Suprapubic skin (tissue), 4 donors: ENCODE measurements at regions not wholly inside any gene's neighbourhood (a gene's known extent, or its start where the extent isn't known, plus 50 kb on each side); places are given as distances from the start of the nearest gene placed in this dataset.

Source experiments
- DNase-seq, 2 donors: peaks; one replicate each; pipeline ENCODE4 v3.0.0-alpha.2; 2019; ENCODE audit warnings: low spot score in 2 of 2
- H3K27ac ChIP-seq: fragments of 200-600 bp; sonication (generic); one replicate; pipeline ENCODE4 v1.5.1; 2019
- H3K27me3 ChIP-seq: fragments of 200-600 bp; sonication (generic); one replicate; pipeline ENCODE4 v1.5.1; 2019
- H3K36me3 ChIP-seq: fragments of 200-600 bp; sonication (generic); one replicate; pipeline ENCODE4 v1.5.1; 2019
- H3K4me1 ChIP-seq: fragments of 200-600 bp; sonication (generic); one replicate; pipeline ENCODE4 v1.5.1; 2019
- H3K4me3 ChIP-seq: fragments of 200-600 bp; sonication (generic); one replicate; pipeline ENCODE4 v1.5.1; 2019; ENCODE audit warnings: mild to moderate bottlenecking
- H3K9me3 ChIP-seq: fragments of 200-600 bp; sonication (generic); one replicate; pipeline ENCODE4 v1.5.1; 2019
- EP300 ChIP-seq: sonication (generic); formaldehyde crosslinking; IDR thresholded peaks from one replicate; pipeline ENCODE4 v1.6.1; 2017; ENCODE audit warnings: antibody characterized with exemption
- POLR2A ChIP-seq, 2 donors: fragments of 450-650 bp; IDR thresholded peaks; one replicate each; pipeline ENCODE4 v1.6.1; 2017; ENCODE audit warnings: antibody characterized with exemption in 2 of 2, mild to moderate bottlenecking in 2 of 2, moderate library complexity in 2 of 2
- POLR2AphosphoS5 ChIP-seq, 3 donors: sonication (generic); formaldehyde crosslinking; IDR thresholded peaks; one replicate each; pipeline ENCODE4 v1.6.1; 2017; ENCODE audit warnings: antibody characterized with exemption in 3 of 3
- WGBS: methylation state at CpG from one replicate; pipeline ENCODE4 v1.1.5; 2018; 5-methylcytosine and 5-hydroxymethylcytosine counted together
- TF ChIP-seq, protein P1 (sequence below), 2 donors: fragments of 200-600 bp in 1 of 2; fragments of 450-650 bp in 1 of 2; sonication (generic) in 1 of 2; IDR thresholded peaks; one replicate each; pipeline ENCODE4 v1.5.1; 2016 to 2019; ENCODE audit warnings: antibody characterized with exemption in 2 of 2, mild to moderate bottlenecking in 1 of 2, moderate library complexity in 1 of 2

DNA sequence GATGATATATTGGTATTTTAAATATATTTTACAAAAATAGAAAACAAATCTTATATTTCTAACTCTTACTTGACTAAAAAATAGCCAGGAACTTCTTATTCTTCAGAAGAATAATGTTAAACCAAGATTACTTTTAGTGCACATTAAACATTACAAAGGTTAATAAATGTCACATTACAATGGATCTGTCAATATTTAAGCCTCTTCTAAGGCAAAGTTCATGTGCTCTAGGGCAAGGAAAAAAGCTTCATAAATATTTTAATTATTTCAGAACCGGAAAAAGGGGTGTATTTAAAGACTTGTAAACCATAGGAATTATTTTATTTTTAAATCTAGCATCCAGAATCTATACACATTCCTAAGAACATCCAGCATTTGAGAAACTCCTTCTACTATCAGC lies 166.9 kb upstream of the ROBO2 start:
- no peak for DNase-seq
- Histone ChIP-seq H3K27me3 (no peaks in the 10 kb centered on the region), H3K4me3 (no peak overlapping the region), H3K36me3 (no peaks in the 10 kb centered on the region), H3K4me1 (no peaks in the 10 kb centered on the region), H3K27ac (no peak overlapping the region), H3K9me3 (no peaks in the 10 kb centered on the region)
- TF ChIP-seq EP300 = no peak
- TF ChIP-seq POLR2A (IDR thresholded peaks at IDR 0.05) = no peak
- TF ChIP-seq, protein P1, sequence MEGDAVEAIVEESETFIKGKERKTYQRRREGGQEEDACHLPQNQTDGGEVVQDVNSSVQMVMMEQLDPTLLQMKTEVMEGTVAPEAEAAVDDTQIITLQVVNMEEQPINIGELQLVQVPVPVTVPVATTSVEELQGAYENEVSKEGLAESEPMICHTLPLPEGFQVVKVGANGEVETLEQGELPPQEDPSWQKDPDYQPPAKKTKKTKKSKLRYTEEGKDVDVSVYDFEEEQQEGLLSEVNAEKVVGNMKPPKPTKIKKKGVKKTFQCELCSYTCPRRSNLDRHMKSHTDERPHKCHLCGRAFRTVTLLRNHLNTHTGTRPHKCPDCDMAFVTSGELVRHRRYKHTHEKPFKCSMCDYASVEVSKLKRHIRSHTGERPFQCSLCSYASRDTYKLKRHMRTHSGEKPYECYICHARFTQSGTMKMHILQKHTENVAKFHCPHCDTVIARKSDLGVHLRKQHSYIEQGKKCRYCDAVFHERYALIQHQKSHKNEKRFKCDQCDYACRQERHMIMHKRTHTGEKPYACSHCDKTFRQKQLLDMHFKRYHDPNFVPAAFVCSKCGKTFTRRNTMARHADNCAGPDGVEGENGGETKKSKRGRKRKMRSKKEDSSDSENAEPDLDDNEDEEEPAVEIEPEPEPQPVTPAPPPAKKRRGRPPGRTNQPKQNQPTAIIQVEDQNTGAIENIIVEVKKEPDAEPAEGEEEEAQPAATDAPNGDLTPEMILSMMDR (IDR thresholded peaks at IDR 0.05) = no peak
- no peak for TF ChIP-seq POLR2AphosphoS5 (IDR thresholded peaks at IDR 0.05)
- 45% methylated on average over 1 of the region's 1 CpG for WGBS

DNA sequence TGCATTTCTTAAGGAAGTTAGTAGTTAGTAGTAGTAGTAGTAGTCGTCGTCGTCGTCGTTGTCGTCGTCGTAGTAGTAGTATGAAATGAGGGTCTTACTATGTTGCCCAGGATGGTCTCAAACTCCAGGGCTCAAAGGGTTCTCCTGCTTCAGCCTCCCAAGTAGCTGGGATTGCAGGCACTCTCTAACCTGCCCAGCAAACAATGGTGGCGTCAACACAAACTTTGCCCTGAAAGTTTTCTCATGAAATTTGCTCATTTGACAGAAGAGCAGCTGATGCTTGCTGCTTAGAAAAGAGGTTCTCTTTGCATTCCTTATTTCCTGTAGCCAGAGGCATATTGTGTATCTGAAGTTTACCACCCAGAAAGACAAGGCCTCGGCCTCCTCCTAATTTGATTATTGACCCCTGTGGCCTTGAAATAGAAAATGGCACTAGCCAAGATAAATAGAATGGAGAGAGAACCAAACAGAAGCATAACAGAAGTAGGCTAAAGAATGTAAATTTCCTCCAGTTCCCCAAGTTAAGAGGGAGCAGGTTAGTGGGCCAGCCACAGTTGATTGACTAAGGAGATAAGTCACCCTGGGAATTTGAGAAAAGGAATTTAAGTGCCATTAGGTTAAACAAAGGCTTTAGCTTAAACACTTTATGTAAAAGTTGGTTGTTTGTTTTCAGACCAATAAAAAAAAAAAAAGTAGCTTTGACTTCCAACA lies 166.2 kb upstream of the ROBO2 start:
- H3K27ac ChIP-seq = no peak overlapping the region
- no peaks in the 10 kb centered on the region for H3K36me3 ChIP-seq
- no peak for DNase-seq
- no peaks in the 10 kb centered on the region for H3K4me1 ChIP-seq
- no peak overlapping the region for H3K4me3 ChIP-seq
- TF ChIP-seq, protein P1 (IDR thresholded peaks at IDR 0.05) = no peak
- TF ChIP-seq POLR2AphosphoS5 (IDR thresholded peaks at IDR 0.05) = no peak
- TF ChIP-seq POLR2A (IDR thresholded peaks at IDR 0.05) = no peak
- no peak for TF ChIP-seq EP300
- 90% methylated on average over 10 of the region's 10 CpGs for WGBS
- no peaks in the 10 kb centered on the region for H3K27me3 ChIP-seq
- H3K9me3 ChIP-seq = no peaks in the 10 kb centered on the region

DNA sequence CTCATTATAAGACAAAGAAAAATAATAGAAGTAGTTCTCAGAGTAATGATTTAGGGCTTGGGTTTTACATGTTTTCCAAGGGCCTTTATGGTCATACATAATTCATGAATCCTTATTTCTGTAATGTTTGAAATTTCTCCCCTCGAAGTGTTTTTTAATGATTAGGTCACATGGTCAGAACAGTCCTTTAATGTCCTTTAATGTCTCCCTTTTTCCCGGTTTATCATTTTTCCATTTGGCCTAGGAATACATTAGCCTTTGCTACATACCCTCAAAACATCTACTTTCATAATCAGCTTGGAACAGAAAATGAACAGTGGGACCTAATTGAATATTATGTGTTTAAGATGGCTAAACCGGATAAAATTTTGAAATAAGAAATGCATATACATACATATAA lies 159.9 kb upstream of the ROBO2 start:
- TF ChIP-seq POLR2A (IDR thresholded peaks at IDR 0.05) (no peak), EP300 (no peak), POLR2AphosphoS5 (IDR thresholded peaks at IDR 0.05) (no peak)
- TF ChIP-seq, protein P1 (IDR thresholded peaks at IDR 0.05) = no peak
- DNase-seq = no peak
- Histone ChIP-seq H3K36me3 (no peaks in the 10 kb centered on the region), H3K4me1 (no peaks in the 10 kb centered on the region), H3K27me3 (no peaks in the 10 kb centered on the region), H3K4me3 (no peak overlapping the region), H3K9me3 (no peaks in the 10 kb centered on the region), H3K27ac (no peak overlapping the region)
- WGBS = 84% methylated on average over 3 of the region's 3 CpGs

DNA sequence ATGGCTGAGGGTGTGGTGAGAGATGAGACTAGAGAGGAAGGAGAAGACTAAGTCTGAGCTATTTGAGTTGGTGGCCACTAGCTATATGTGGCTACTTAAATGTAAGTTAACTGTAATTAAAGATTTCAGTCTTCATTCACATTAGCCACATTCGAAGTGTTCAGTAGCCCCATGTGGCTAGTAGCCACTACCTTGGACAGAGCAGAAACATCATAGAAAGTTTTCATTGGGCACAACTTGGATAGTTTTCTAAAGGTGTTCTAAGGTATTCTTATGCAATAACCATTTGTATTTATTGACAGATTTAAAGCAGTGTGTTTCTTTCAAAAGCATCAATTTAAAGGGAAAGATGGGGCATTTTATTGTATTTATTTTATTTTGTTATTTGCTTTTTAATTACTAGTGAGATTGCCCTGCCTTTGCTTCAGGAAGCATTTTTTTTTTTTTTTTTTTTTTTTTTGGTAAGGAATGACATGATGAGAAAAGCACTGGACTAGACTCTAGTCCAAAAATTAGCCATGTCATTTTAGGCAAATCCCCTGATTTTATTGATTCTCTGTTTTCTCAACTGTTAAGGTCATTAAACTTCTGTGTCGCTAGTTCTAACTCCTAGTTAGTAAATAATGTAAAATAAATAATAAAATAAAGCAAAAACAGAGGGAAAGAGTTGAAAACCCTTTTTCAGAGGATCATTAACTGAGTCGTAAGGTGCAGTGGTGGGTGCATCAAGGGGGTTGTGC lies 153.0 kb upstream of the ROBO2 start:
- no peak for DNase-seq
- TF ChIP-seq EP300 (no peak), POLR2AphosphoS5 (IDR thresholded peaks at IDR 0.05) (no peak), POLR2A (IDR thresholded peaks at IDR 0.05) (no peak)
- TF ChIP-seq, protein P1 (IDR thresholded peaks at IDR 0.05) = no peak
- Histone ChIP-seq H3K27me3 (no peaks in the 10 kb centered on the region), H3K4me1 (no peaks in the 10 kb centered on the region), H3K4me3 (no peak overlapping the region), H3K36me3 (no peaks in the 10 kb centered on the region), H3K27ac (no peak overlapping the region), H3K9me3 (no peaks in the 10 kb centered on the region)
- 91% methylated on average over 3 of the region's 3 CpGs for WGBS

DNA sequence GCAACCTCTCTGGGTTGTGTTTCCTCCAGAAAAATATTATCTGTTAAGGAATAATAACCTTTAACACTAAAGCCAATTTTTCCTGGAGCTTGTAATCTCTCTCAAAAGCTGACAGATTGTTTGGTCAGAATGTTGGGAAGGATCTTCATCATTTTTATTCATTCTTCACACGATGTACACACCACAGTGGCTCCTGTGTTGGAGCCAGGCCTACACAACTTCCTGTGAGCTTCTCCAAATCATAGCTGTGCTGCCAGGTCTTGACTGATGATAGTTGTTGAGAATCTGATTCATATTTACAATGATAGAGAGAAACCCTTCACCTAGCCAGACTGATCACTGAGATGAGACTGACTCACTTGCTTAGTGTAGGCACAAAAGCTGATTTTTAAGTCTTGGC lies 151.0 kb upstream of the ROBO2 start:
- no peaks in the 10 kb centered on the region for H3K9me3 ChIP-seq
- H3K4me3 ChIP-seq = no peak overlapping the region
- no peak for DNase-seq
- WGBS = 21% methylated on average over 1 of the region's 1 CpG
- H3K36me3 ChIP-seq = no peaks in the 10 kb centered on the region
- H3K27me3 ChIP-seq = no peaks in the 10 kb centered on the region
- no peak overlapping the region for H3K27ac ChIP-seq
- H3K4me1 ChIP-seq = no peaks in the 10 kb centered on the region
- TF ChIP-seq, protein P1 (IDR thresholded peaks at IDR 0.05) = no peak
- no peak for TF ChIP-seq POLR2AphosphoS5 (IDR thresholded peaks at IDR 0.05)
- TF ChIP-seq POLR2A (IDR thresholded peaks at IDR 0.05) = no peak
- no peak for TF ChIP-seq EP300
